ENCODE measurements at regions not wholly inside any gene's neighbourhood (a gene's known extent, or its start where the extent isn't known, plus 50 kb on each side); places are given as distances from the start of the nearest gene placed in this dataset.
"Not testable (repeated sequence)": the region's sequence is repeated elsewhere in the genome, so short reads cannot be mapped to it uniquely, and the experiment has no call there.

GRCh38 chr2:187198136-187198535 lies 249.9 kb downstream of the CALCRL start:
- no peak for DNase-seq

- DNase-seq = no peak
Measured at GRCh38 chr2:187194049-187194448, 254.0 kb downstream of the CALCRL start.

- no peak for DNase-seq
Measured at GRCh38 chr2:187188783-187189631, 259.0 kb downstream of the CALCRL start.

- DNase-seq = no peak
Measured at GRCh38 chr2:187187519-187187918, 260.5 kb downstream of the CALCRL start.

GRCh38 chr2:187180529-187180928 lies 267.5 kb downstream of the CALCRL start:
- DNase-seq = no peak

- not testable (repeated sequence) for DNase-seq
Measured at GRCh38 chr2:187178876-187179275, 269.2 kb downstream of the CALCRL start.

- DNase-seq = no peak
Measured at GRCh38 chr2:187177253-187177652, 270.8 kb downstream of the CALCRL start.

GRCh38 chr2:187174582-187174981 lies 273.5 kb downstream of the CALCRL start:
- no peak for DNase-seq

- DNase-seq = no peak
Measured at GRCh38 chr2:187171318-187171717, 276.7 kb downstream of the CALCRL start.

- no peak for DNase-seq
Measured at GRCh38 chr2:187169864-187170263, 278.2 kb downstream of the CALCRL start.

GRCh38 chr2:187168720-187169713 lies 279.0 kb downstream of the CALCRL start:
- no peak for DNase-seq

- DNase-seq = no peak
Measured at GRCh38 chr2:187167491-187167890, 280.6 kb downstream of the CALCRL start.

GRCh38 chr2:187165936-187166610 lies 282.0 kb downstream of the CALCRL start:
- DNase-seq = no peak

- no peak for DNase-seq
Measured at GRCh38 chr2:187158452-187158851, 289.6 kb downstream of the CALCRL start.

GRCh38 chr2:187157046-187157445 lies 291.0 kb downstream of the CALCRL start:
- DNase-seq = no peak

- no peak for DNase-seq
Measured at GRCh38 chr2:187155476-187155875, 292.6 kb downstream of the CALCRL start.

GRCh38 chr2:187150670-187151069 lies 297.4 kb downstream of the CALCRL start:
- DNase-seq = no peak

GRCh38 chr2:187148059-187148714 lies 299.2 kb upstream of the ZSWIM2 start:
- no peak for DNase-seq

GRCh38 chr2:187143537-187143936 lies 294.6 kb upstream of the ZSWIM2 start:
- no peak for DNase-seq

GRCh38 chr2:187139469-187139868 lies 290.5 kb upstream of the ZSWIM2 start:
- DNase-seq = no peak

GRCh38 chr2:187138265-187138664 lies 289.3 kb upstream of the ZSWIM2 start:
- DNase-seq = no peak

GRCh38 chr2:187136646-187137045 lies 287.7 kb upstream of the ZSWIM2 start:
- no peak for DNase-seq

Data from T1000 (cell line).